ENCODE measurements at regions not wholly inside any gene's neighbourhood (a gene's known extent, or its start where the extent isn't known, plus 50 kb on each side); places are given as distances from the start of the nearest gene placed in this dataset.

DNA sequence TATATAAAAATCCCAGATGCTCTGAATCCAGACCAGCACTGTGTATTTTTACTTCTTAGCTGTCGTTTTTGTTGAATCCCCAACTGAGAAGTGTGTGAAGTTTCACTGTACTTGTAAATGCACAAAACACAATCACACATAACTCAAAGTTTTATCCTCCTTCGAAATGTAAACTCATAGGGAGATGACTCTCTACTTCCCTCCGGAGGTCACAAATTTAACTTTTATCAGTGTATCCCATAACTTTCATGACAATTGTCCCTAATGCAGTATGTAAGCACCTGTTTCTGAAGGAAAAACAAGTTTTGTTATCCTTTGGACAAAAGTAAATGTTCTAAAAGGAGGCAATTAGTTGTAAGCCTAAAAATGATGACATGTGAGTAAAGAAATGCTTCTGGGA, 665.0 kb upstream of the SLITRK6 start:
- no peaks in the 10 kb centered on the region for H3K9me1 ChIP-seq (replicated peaks; ENCODE audit: control insufficient read depth, extremely low read depth, insufficient read depth, low read length)
- no peaks in the 10 kb centered on the region for H3K79me2 ChIP-seq (ENCODE audit: control insufficient read depth, insufficient read depth, low read length)
- no peaks in the 10 kb centered on the region for H3K27me3 ChIP-seq (ENCODE audit: control insufficient read depth in 2 of 2, insufficient read depth in 2 of 2, low read length in 2 of 2)
- CTCF ChIA-PET: no interaction called here
- no TSS peak for BruUV-seq (replicated peaks)
- no peak overlapping the region for H3K9ac ChIP-seq (replicated peaks; ENCODE audit: extremely low read depth, insufficient read depth, low read length)
- H3K9me3 ChIP-seq (replicated peaks; ENCODE audit: control insufficient read depth, insufficient read depth, low read length): peaks cover 1% of the 10 kb centered on the region
- H3K4me1 ChIP-seq (ENCODE audit: control insufficient read depth, extremely low read depth, insufficient read depth, low read length): no peaks in the 10 kb centered on the region
- no peak for TF ChIP-seq JUN (IDR thresholded peaks at IDR 0.05; ENCODE audit: borderline replicate concordance, insufficient read depth, insufficient read length, low read depth)
- H2AFZ ChIP-seq (ENCODE audit: low read depth, low read length): no peak overlapping the region
- DNase-seq (ENCODE audit: low read depth, low spot score): no peak
- dilution Hi-C loops (cut with MboI; ENCODE audit: extremely low pct_ligation_motif_present, low sequenced_read_pairs): no loop called here
- no peak overlapping the region for H3K4me3 ChIP-seq (replicated peaks in 1 of 3; ENCODE audit: insufficient read depth in 1 of 3, low read depth in 1 of 3, low read length in 3 of 3)
- intact Hi-C loops (cut with micrococcal nuclease): no loop called here
- H3K36me3 ChIP-seq (ENCODE audit: control insufficient read depth in 2 of 2, extremely low read depth in 1 of 2, insufficient read depth in 2 of 2, low read length in 2 of 2): no peaks in the 10 kb centered on the region
- no peak overlapping the region for H3K4me2 ChIP-seq (ENCODE audit: insufficient read depth, low read length)
- POLR2A ChIA-PET: no interaction called here
- no peak overlapping the region for H3K27ac ChIP-seq (ENCODE audit: insufficient read depth, low read depth, low read length)
- H4K20me1 ChIP-seq (replicated peaks; ENCODE audit: control insufficient read depth, extremely low read depth, insufficient read depth, low read length): no peaks in the 10 kb centered on the region
- FAIRE-seq: no peak

- Histone ChIP-seq H3K9me1 (replicated peaks; ENCODE audit: control insufficient read depth, extremely low read depth, insufficient read depth, low read length) (no peaks in the 10 kb centered on the region), H3K4me2 (ENCODE audit: insufficient read depth, low read length) (no peak overlapping the region), H2AFZ (ENCODE audit: low read depth, low read length) (no peak overlapping the region), H3K79me2 (ENCODE audit: control insufficient read depth, insufficient read depth, low read length) (no peaks in the 10 kb centered on the region), H3K27ac (ENCODE audit: insufficient read depth, low read depth, low read length) (no peak overlapping the region), H3K9me3 (replicated peaks; ENCODE audit: control insufficient read depth, insufficient read depth, low read length) (peaks cover 2% of the 10 kb centered on the region), H3K36me3 (ENCODE audit: control insufficient read depth in 2 of 2, extremely low read depth in 1 of 2, insufficient read depth in 2 of 2, low read length in 2 of 2) (no peaks in the 10 kb centered on the region), H3K27me3 (ENCODE audit: control insufficient read depth in 2 of 2, insufficient read depth in 2 of 2, low read length in 2 of 2) (no peaks in the 10 kb centered on the region), H3K4me1 (ENCODE audit: control insufficient read depth, extremely low read depth, insufficient read depth, low read length) (no peaks in the 10 kb centered on the region), H3K9ac (replicated peaks; ENCODE audit: extremely low read depth, insufficient read depth, low read length) (no peak overlapping the region), H3K4me3 (replicated peaks in 1 of 3; ENCODE audit: insufficient read depth in 1 of 3, low read depth in 1 of 3, low read length in 3 of 3) (no peak overlapping the region), H4K20me1 (replicated peaks; ENCODE audit: control insufficient read depth, extremely low read depth, insufficient read depth, low read length) (no peaks in the 10 kb centered on the region)
- CTCF ChIA-PET: no interaction called here
- BruUV-seq (replicated peaks): no TSS peak
- intact Hi-C loops (cut with micrococcal nuclease) (no loop called here), dilution Hi-C loops (cut with MboI; ENCODE audit: extremely low pct_ligation_motif_present, low sequenced_read_pairs) (no loop called here)
- POLR2A ChIA-PET: no interaction called here
- TF ChIP-seq POLR2A (IDR thresholded peaks at IDR 0.05; ENCODE audit: low read depth, low read length) (no peak), POLR2AphosphoS5 (IDR thresholded peaks at IDR 0.05; ENCODE audit: insufficient read depth, low read depth, low read length) (no peak), GATA2 (IDR thresholded peaks at IDR 0.05; ENCODE audit: insufficient read depth, insufficient read length, low read depth, low read length) (no peak)
- TF ChIP-seq, protein P1, sequence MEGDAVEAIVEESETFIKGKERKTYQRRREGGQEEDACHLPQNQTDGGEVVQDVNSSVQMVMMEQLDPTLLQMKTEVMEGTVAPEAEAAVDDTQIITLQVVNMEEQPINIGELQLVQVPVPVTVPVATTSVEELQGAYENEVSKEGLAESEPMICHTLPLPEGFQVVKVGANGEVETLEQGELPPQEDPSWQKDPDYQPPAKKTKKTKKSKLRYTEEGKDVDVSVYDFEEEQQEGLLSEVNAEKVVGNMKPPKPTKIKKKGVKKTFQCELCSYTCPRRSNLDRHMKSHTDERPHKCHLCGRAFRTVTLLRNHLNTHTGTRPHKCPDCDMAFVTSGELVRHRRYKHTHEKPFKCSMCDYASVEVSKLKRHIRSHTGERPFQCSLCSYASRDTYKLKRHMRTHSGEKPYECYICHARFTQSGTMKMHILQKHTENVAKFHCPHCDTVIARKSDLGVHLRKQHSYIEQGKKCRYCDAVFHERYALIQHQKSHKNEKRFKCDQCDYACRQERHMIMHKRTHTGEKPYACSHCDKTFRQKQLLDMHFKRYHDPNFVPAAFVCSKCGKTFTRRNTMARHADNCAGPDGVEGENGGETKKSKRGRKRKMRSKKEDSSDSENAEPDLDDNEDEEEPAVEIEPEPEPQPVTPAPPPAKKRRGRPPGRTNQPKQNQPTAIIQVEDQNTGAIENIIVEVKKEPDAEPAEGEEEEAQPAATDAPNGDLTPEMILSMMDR (IDR thresholded peaks at IDR 0.05; ENCODE audit: extremely low read depth in 1 of 2, insufficient read depth in 1 of 2, low read depth in 1 of 2, low read length in 2 of 2): no peak
- FAIRE-seq: no peak
- no peak for DNase-seq (ENCODE audit: low read depth, low spot score)
These were observed 675.8 kb upstream of the SLITRK6 start for GRCh38 chr13:86474971-86475370.
